ENCODE measurements at regions not wholly inside any gene's neighbourhood (a gene's known extent, or its start where the extent isn't known, plus 50 kb on each side); places are given as distances from the start of the nearest gene placed in this dataset.

- no peak for DNase-seq (ENCODE audit: low spot score)
- ChIA-PET POLR2A (ENCODE audit: low non-redundant PET) (no interaction called here), CTCF (no interaction called here)
- no peaks in the 10 kb centered on the region for H3K4me1 ChIP-seq (ENCODE audit: insufficient read depth, low read length, poor library complexity, severe bottlenecking)
- intact Hi-C loops (cut with micrococcal nuclease; ENCODE audit: unreplicated experiment), result no loop called here
- H3K27ac ChIP-seq (ENCODE audit: low read depth, low read length, poor library complexity, severe bottlenecking), result no peak overlapping the region
- no TSS peak for BruUV-seq (replicated peaks)
- TF ChIP-seq EZH2 (IDR thresholded peaks at IDR 0.05; ENCODE audit: borderline replicate concordance, low read depth, low read length, poor library complexity, severe bottlenecking) (no peak), CTCF (conservative IDR thresholded peaks at IDR 0.05; ENCODE audit: low read depth, low read length) (no peak)
- H3K4me3 ChIP-seq (ENCODE audit: low read depth, low read length, poor library complexity, severe bottlenecking), result no peak overlapping the region
- no peaks in the 10 kb centered on the region for H3K9me3 ChIP-seq (ENCODE audit: low read depth, low read length, poor library complexity, severe bottlenecking)
- no peaks in the 10 kb centered on the region for H3K27me3 ChIP-seq (replicated peaks; ENCODE audit: insufficient read depth, low read depth, low read length, poor library complexity)
- no peaks in the 10 kb centered on the region for H3K36me3 ChIP-seq (ENCODE audit: insufficient read depth, low read length, poor library complexity, severe bottlenecking)
These were observed 193.8 kb upstream of the LHX5 start for GRCh38 chr12:113665457-113665856.

GRCh38 chr12:113664224-113664681, 192.6 kb upstream of the LHX5 start:
- no peak for DNase-seq (ENCODE audit: low spot score)
- Histone ChIP-seq H3K27ac (ENCODE audit: low read depth, low read length, poor library complexity, severe bottlenecking) (no peak overlapping the region), H3K36me3 (ENCODE audit: insufficient read depth, low read length, poor library complexity, severe bottlenecking) (no peaks in the 10 kb centered on the region), H3K4me1 (ENCODE audit: insufficient read depth, low read length, poor library complexity, severe bottlenecking) (no peaks in the 10 kb centered on the region), H3K27me3 (replicated peaks; ENCODE audit: insufficient read depth, low read depth, low read length, poor library complexity) (no peaks in the 10 kb centered on the region), H3K9me3 (ENCODE audit: low read depth, low read length, poor library complexity, severe bottlenecking) (no peaks in the 10 kb centered on the region), H3K4me3 (ENCODE audit: low read depth, low read length, poor library complexity, severe bottlenecking) (no peak overlapping the region)
- ChIA-PET POLR2A (ENCODE audit: low non-redundant PET) (no interaction called here), CTCF (no interaction called here)
- no peak for TF ChIP-seq CTCF (conservative IDR thresholded peaks at IDR 0.05; ENCODE audit: low read depth, low read length)
- no peak for TF ChIP-seq EZH2 (IDR thresholded peaks at IDR 0.05; ENCODE audit: borderline replicate concordance, low read depth, low read length, poor library complexity, severe bottlenecking)
- BruUV-seq (replicated peaks), result no TSS peak
- intact Hi-C loops (cut with micrococcal nuclease; ENCODE audit: unreplicated experiment), result no loop called here

GRCh38 chr12:113663396-113663795, 191.7 kb upstream of the LHX5 start:
- TF ChIP-seq EZH2 (IDR thresholded peaks at IDR 0.05; ENCODE audit: borderline replicate concordance, low read depth, low read length, poor library complexity, severe bottlenecking) (no peak), CTCF (conservative IDR thresholded peaks at IDR 0.05; ENCODE audit: low read depth, low read length) (no peak)
- Histone ChIP-seq H3K4me3 (ENCODE audit: low read depth, low read length, poor library complexity, severe bottlenecking) (no peak overlapping the region), H3K27ac (ENCODE audit: low read depth, low read length, poor library complexity, severe bottlenecking) (no peak overlapping the region), H3K36me3 (ENCODE audit: insufficient read depth, low read length, poor library complexity, severe bottlenecking) (no peaks in the 10 kb centered on the region), H3K4me1 (ENCODE audit: insufficient read depth, low read length, poor library complexity, severe bottlenecking) (no peaks in the 10 kb centered on the region), H3K27me3 (replicated peaks; ENCODE audit: insufficient read depth, low read depth, low read length, poor library complexity) (no peaks in the 10 kb centered on the region), H3K9me3 (ENCODE audit: low read depth, low read length, poor library complexity, severe bottlenecking) (no peaks in the 10 kb centered on the region)
- no peak for DNase-seq (ENCODE audit: low spot score)
- intact Hi-C loops (cut with micrococcal nuclease; ENCODE audit: unreplicated experiment), result no loop called here
- BruUV-seq (replicated peaks), result no TSS peak
- ChIA-PET CTCF (no interaction called here), POLR2A (ENCODE audit: low non-redundant PET) (no interaction called here)

Data from A673 (cell line).